ENCODE measurements at regions not wholly inside any gene's neighbourhood (a gene's known extent, or its start where the extent isn't known, plus 50 kb on each side); places are given as distances from the start of the nearest gene placed in this dataset.

- no peaks in the 10 kb centered on the region for H3K9me3 ChIP-seq
- H3K27me3 ChIP-seq (replicated peaks; ENCODE audit: control insufficient read depth, insufficient read depth, low read length) = no peaks in the 10 kb centered on the region
- H3K36me3 ChIP-seq (ENCODE audit: control insufficient read depth, insufficient read depth, low read length) = no peaks in the 10 kb centered on the region
- intact Hi-C loops (cut with micrococcal nuclease; ENCODE audit: unreplicated experiment) = loop anchor here (2.0 kb wide), 1 partner anchor 103 kb away; no protein-coding TSS in a partner anchor
- ChIA-PET POLR2A (no interaction called here), CTCF (no interaction called here)
- Mint-ChIP-seq H3K4me3 (ENCODE audit: unreplicated experiment) (no peak overlapping the region), H3K27ac (ENCODE audit: unreplicated experiment) (no peak overlapping the region), H3K36me3 (ENCODE audit: insufficient read depth, unreplicated experiment) (no peaks in the 10 kb centered on the region), H3K27me3 (ENCODE audit: insufficient read depth, unreplicated experiment) (no peaks in the 10 kb centered on the region), H3K4me1 (ENCODE audit: low read depth, unreplicated experiment) (no peaks in the 10 kb centered on the region), H3K9me3 (ENCODE audit: unreplicated experiment) (no peaks in the 10 kb centered on the region)
- BruUV-seq (replicated peaks) = no TSS peak
- no peaks in the 10 kb centered on the region for H3K4me1 ChIP-seq
- peak in 1 of 2 experiments; percentile 3 for DNase-seq
- TF ChIP-seq CTCF (IDR thresholded peaks at IDR 0.05; ENCODE audit: insufficient read depth in 1 of 2, low read depth in 1 of 2, low read length in 1 of 2, severe bottlenecking in 1 of 2, unreplicated experiment in 1 of 2) = no peak
- H3K4me3 ChIP-seq (ENCODE audit: low read depth, low read length) = no peak overlapping the region
These were observed 158.7 kb downstream of the CGGBP1 start for GRCh38 chr3:87900061-87900460.

GRCh38 chr3:87898971-87899370 lies 159.8 kb downstream of the CGGBP1 start:
- intact Hi-C loops (cut with micrococcal nuclease; ENCODE audit: unreplicated experiment) = no loop called here
- Mint-ChIP-seq H3K27me3 (ENCODE audit: insufficient read depth, unreplicated experiment) (no peaks in the 10 kb centered on the region), H3K4me3 (ENCODE audit: unreplicated experiment) (no peak overlapping the region), H3K9me3 (ENCODE audit: unreplicated experiment) (no peaks in the 10 kb centered on the region), H3K27ac (ENCODE audit: unreplicated experiment) (no peak overlapping the region), H3K36me3 (ENCODE audit: insufficient read depth, unreplicated experiment) (no peaks in the 10 kb centered on the region), H3K4me1 (ENCODE audit: low read depth, unreplicated experiment) (no peaks in the 10 kb centered on the region)
- no TSS peak for BruUV-seq (replicated peaks)
- Histone ChIP-seq H3K4me1 (no peaks in the 10 kb centered on the region), H3K9me3 (no peaks in the 10 kb centered on the region), H3K4me3 (ENCODE audit: low read depth, low read length) (no peak overlapping the region), H3K36me3 (ENCODE audit: control insufficient read depth, insufficient read depth, low read length) (no peaks in the 10 kb centered on the region), H3K27me3 (replicated peaks; ENCODE audit: control insufficient read depth, insufficient read depth, low read length) (no peaks in the 10 kb centered on the region)
- DNase-seq = no peak
- no peak for TF ChIP-seq CTCF (IDR thresholded peaks at IDR 0.05; ENCODE audit: insufficient read depth in 1 of 2, low read depth in 1 of 2, low read length in 1 of 2, severe bottlenecking in 1 of 2, unreplicated experiment in 1 of 2)
- POLR2A ChIA-PET = no interaction called here
- CTCF ChIA-PET = no interaction called here

- no peak for TF ChIP-seq CTCF (IDR thresholded peaks at IDR 0.05; ENCODE audit: insufficient read depth in 1 of 2, low read depth in 1 of 2, low read length in 1 of 2, severe bottlenecking in 1 of 2, unreplicated experiment in 1 of 2)
- POLR2A ChIA-PET = no interaction called here
- no peaks in the 10 kb centered on the region for H3K9me3 Mint-ChIP-seq (ENCODE audit: unreplicated experiment)
- Histone ChIP-seq H3K36me3 (ENCODE audit: control insufficient read depth, insufficient read depth, low read length) (no peaks in the 10 kb centered on the region), H3K4me1 (no peaks in the 10 kb centered on the region), H3K27me3 (replicated peaks; ENCODE audit: control insufficient read depth, insufficient read depth, low read length) (no peaks in the 10 kb centered on the region), H3K9me3 (no peaks in the 10 kb centered on the region), H3K4me3 (ENCODE audit: low read depth, low read length) (no peak overlapping the region)
- CTCF ChIA-PET = no interaction called here
- intact Hi-C loops (cut with micrococcal nuclease; ENCODE audit: unreplicated experiment) = no loop called here
- no peak for DNase-seq
- no TSS peak for BruUV-seq (replicated peaks)
- H3K4me1 Mint-ChIP-seq (ENCODE audit: low read depth, unreplicated experiment) = no peaks in the 10 kb centered on the region
- H3K27ac Mint-ChIP-seq (ENCODE audit: unreplicated experiment) = no peak overlapping the region
- H3K27me3 Mint-ChIP-seq (ENCODE audit: insufficient read depth, unreplicated experiment) = peaks cover 2% of the 10 kb centered on the region
- no peaks in the 10 kb centered on the region for H3K36me3 Mint-ChIP-seq (ENCODE audit: insufficient read depth, unreplicated experiment)
- no peak overlapping the region for H3K4me3 Mint-ChIP-seq (ENCODE audit: unreplicated experiment)
These were observed 162.8 kb downstream of the CGGBP1 start for GRCh38 chr3:87895983-87896382.

All from Caco-2 (cell line).